Natural killer cell (primary cell): ENCODE measurements at regions not wholly inside any gene's neighbourhood (a gene's known extent, or its start where the extent isn't known, plus 50 kb on each side); places are given as distances from the start of the nearest gene placed in this dataset.

Source experiments
- ATAC-seq, 3 donors: fragments of 150-1000 bp in 2 of 3; fragments of 200-7000 bp in 1 of 3; cut with Tn5 transposase; 1 replicate in 1 of 3; 2 replicates in 2 of 3; pipeline ENCODE4 v1.10.0; 2021; ENCODE audit warnings: mild to moderate bottlenecking in 2 of 3, moderate library complexity in 2 of 3
- DNase-seq, 2 donors: peaks; one replicate each; pipeline versions ENCODE4 v3.0.0 to v3.0.0-alpha.2; 2013 to 2021; ENCODE audit warnings: mixed read lengths in 1 of 2
- H3K27ac ChIP-seq: one replicate; pipeline ENCODE4 v1.5.1; 2013; ENCODE audit warnings: mild to moderate bottlenecking, low read length
- H3K27me3 ChIP-seq: one replicate; pipeline ENCODE4 v1.6.1; 2013; ENCODE audit warnings: low read length; ENCODE audit not compliant: control insufficient read depth, insufficient read depth
- H3K36me3 ChIP-seq: one replicate; pipeline ENCODE4 v1.6.1; 2013; ENCODE audit warnings: low read length; ENCODE audit not compliant: control insufficient read depth, insufficient read depth
- H3K4me1 ChIP-seq: one replicate; pipeline ENCODE4 v1.6.1; 2013; ENCODE audit warnings: low read length; ENCODE audit not compliant: control insufficient read depth, insufficient read depth
- H3K4me3 ChIP-seq: one replicate; pipeline ENCODE4 v1.5.1; 2013; ENCODE audit warnings: low read length
- H3K9me3 ChIP-seq: one replicate; pipeline ENCODE4 v1.6.1; 2013; ENCODE audit warnings: low read length; ENCODE audit not compliant: control insufficient read depth, insufficient read depth
- H3K27ac Mint-ChIP-seq, 2 donors: one replicate each; pipeline ENCODE4 v1.8.0; 2022; ENCODE audit warnings: mild to moderate bottlenecking in 2 of 2, mixed read lengths in 2 of 2, moderate library complexity in 1 of 2
- H3K27me3 Mint-ChIP-seq, 2 donors: one replicate each; pipeline ENCODE4 v1.8.0; 2022; ENCODE audit warnings: low read depth in 2 of 2, mixed read lengths in 2 of 2
- H3K36me3 Mint-ChIP-seq: one replicate; pipeline ENCODE4 v1.8.0; 2022; ENCODE audit warnings: mixed read lengths
- H3K4me1 Mint-ChIP-seq, 2 donors: one replicate each; pipeline ENCODE4 v1.8.0; 2022; ENCODE audit warnings: mixed read lengths in 2 of 2
- H3K4me3 Mint-ChIP-seq: one replicate; pipeline ENCODE4 v1.8.0; 2022; ENCODE audit warnings: mild to moderate bottlenecking, moderate library complexity, mixed read lengths
- H3K9me3 Mint-ChIP-seq, 2 donors: one replicate each; pipeline ENCODE4 v1.8.0; 2022; ENCODE audit warnings: mixed read lengths in 2 of 2
- CTCF ChIP-seq: fragments of 200-600 bp; IDR thresholded peaks from one replicate; pipeline ENCODE4 v1.8.0; 2022; ENCODE audit warnings: antibody characterized with exemption
- WGBS: methylation state at CpG from one replicate; pipeline ENCODE4 v1.1.7; 2013; ENCODE audit warnings: missing lambda C conversion rate; ENCODE audit not compliant: insufficient coverage; 5-methylcytosine and 5-hydroxymethylcytosine counted together
- intact Hi-C: fragments of 100-400 bp; cut with micrococcal nuclease; formaldehyde crosslinking; loops from one replicate; pipeline ENCODE4 v1.14.2; 2022

- ATAC-seq (no peak), DNase-seq (no peak)
- no peaks in the 10 kb centered on the region for H3K36me3 Mint-ChIP-seq
- H3K9me3 Mint-ChIP-seq: peaks cover 0 to 2% of the 10 kb centered on the region in 2 donors
- peaks cover 4 to 7% of the 10 kb centered on the region in 2 donors for H3K27me3 Mint-ChIP-seq
- no peak overlapping the region for H3K27ac ChIP-seq
- H3K27me3 ChIP-seq: no peaks in the 10 kb centered on the region
- H3K36me3 ChIP-seq: no peaks in the 10 kb centered on the region
- no peak for TF ChIP-seq CTCF
- no peaks in the 10 kb centered on the region for H3K4me1 Mint-ChIP-seq
- H3K9me3 ChIP-seq: no peaks in the 10 kb centered on the region
- 69% methylated on average over 3 of the region's 3 CpGs for WGBS
- no peak overlapping the region for H3K4me3 ChIP-seq
- intact Hi-C loops: no loop called here
- no peak overlapping the region for H3K4me3 Mint-ChIP-seq
- H3K27ac Mint-ChIP-seq: no peak overlapping the region
- no peaks in the 10 kb centered on the region for H3K4me1 ChIP-seq
Measured at GRCh38 chr22:34798605-34799004, 267.4 kb upstream of the ISX start.

- Mint-ChIP-seq H3K4me3 (no peak overlapping the region), H3K4me1 (no peaks in the 10 kb centered on the region), H3K27ac (no peak overlapping the region), H3K9me3 (peaks cover 0 to 2% of the 10 kb centered on the region in 2 donors), H3K36me3 (no peaks in the 10 kb centered on the region), H3K27me3 (peaks cover 4 to 7% of the 10 kb centered on the region in 2 donors)
- ATAC-seq: no peak
- DNase-seq: no peak
- H3K4me1 ChIP-seq: no peaks in the 10 kb centered on the region
- H3K4me3 ChIP-seq: no peak overlapping the region
- H3K36me3 ChIP-seq: no peaks in the 10 kb centered on the region
- H3K27ac ChIP-seq: no peak overlapping the region
- intact Hi-C loops: no loop called here
- WGBS: 70% methylated on average over 10 of the region's 10 CpGs
- H3K9me3 ChIP-seq: no peaks in the 10 kb centered on the region
- no peak for TF ChIP-seq CTCF
- H3K27me3 ChIP-seq: no peaks in the 10 kb centered on the region
Measured at GRCh38 chr22:34800260-34800980, 265.5 kb upstream of the ISX start.

- intact Hi-C loops: no loop called here
- Histone ChIP-seq H3K4me3 (no peak overlapping the region), H3K27me3 (no peaks in the 10 kb centered on the region), H3K36me3 (no peaks in the 10 kb centered on the region), H3K9me3 (no peaks in the 10 kb centered on the region), H3K27ac (no peak overlapping the region), H3K4me1 (no peaks in the 10 kb centered on the region)
- TF ChIP-seq CTCF: no peak
- Mint-ChIP-seq H3K36me3 (no peaks in the 10 kb centered on the region), H3K4me1 (no peaks in the 10 kb centered on the region), H3K4me3 (no peak overlapping the region), H3K27ac (no peak overlapping the region), H3K9me3 (peaks cover 0 to 2% of the 10 kb centered on the region in 2 donors), H3K27me3 (peaks cover 4 to 7% of the 10 kb centered on the region in 2 donors)
- 93% methylated on average over 11 of the region's 11 CpGs for WGBS
- DNase-seq (no peak), ATAC-seq (no peak)
Measured at GRCh38 chr22:34801221-34801620, 264.7 kb upstream of the ISX start.

GRCh38 chr22:34804091-34804490, 261.9 kb upstream of the ISX start:
- ATAC-seq: no peak
- 72% methylated on average over 3 of the region's 3 CpGs for WGBS
- H3K27ac ChIP-seq: no peak overlapping the region
- intact Hi-C loops: no loop called here
- H3K4me3 ChIP-seq: no peak overlapping the region
- Mint-ChIP-seq H3K27ac (no peak overlapping the region), H3K4me3 (no peak overlapping the region), H3K36me3 (no peaks in the 10 kb centered on the region), H3K27me3 (peaks cover 4 to 7% of the 10 kb centered on the region in 2 donors), H3K4me1 (no peaks in the 10 kb centered on the region), H3K9me3 (peaks cover 0 to 2% of the 10 kb centered on the region in 2 donors)
- no peaks in the 10 kb centered on the region for H3K9me3 ChIP-seq
- no peak for DNase-seq
- H3K36me3 ChIP-seq: no peaks in the 10 kb centered on the region
- H3K27me3 ChIP-seq: no peaks in the 10 kb centered on the region
- no peaks in the 10 kb centered on the region for H3K4me1 ChIP-seq
- no peak for TF ChIP-seq CTCF
